Liver (tissue), 8 donors: ENCODE measurements at regions not wholly inside any gene's neighbourhood (a gene's known extent, or its start where the extent isn't known, plus 50 kb on each side); places are given as distances from the start of the nearest gene placed in this dataset.

Experiments
- DNase-seq: peaks from one replicate; pipeline ENCODE4 v3.0.0-alpha.2; 2017; ENCODE audit warnings: low spot score
- H3K27ac ChIP-seq, 2 donors: one replicate each; pipeline ENCODE4 v1.7.0; 2013; ENCODE audit warnings: inconsistent platforms in 2 of 2, low read length in 2 of 2, control low read depth in 1 of 2, low read depth in 1 of 2, mild to moderate bottlenecking in 1 of 2
- H3K27me3 ChIP-seq, 4 donors: one replicate each; pipeline versions ENCODE4 v1.6.1 to v1.7.0; 2013; ENCODE audit warnings: low read length in 3 of 4, inconsistent platforms in 1 of 4, mild to moderate bottlenecking in 1 of 4, moderate library complexity in 1 of 4; ENCODE audit not compliant: control insufficient read depth in 4 of 4, insufficient read depth in 4 of 4
- H3K36me3 ChIP-seq, 4 donors: one replicate each; pipeline versions ENCODE4 v1.6.1 to v1.7.0; 2013; ENCODE audit warnings: low read length in 3 of 4, mild to moderate bottlenecking in 3 of 4, low read depth in 1 of 4, moderate library complexity in 1 of 4; ENCODE audit not compliant: control insufficient read depth in 4 of 4, insufficient read depth in 3 of 4
- H3K4me1 ChIP-seq, 4 donors: one replicate each; pipeline versions ENCODE4 v1.6.1 to v1.7.0; 2013; ENCODE audit warnings: low read length in 3 of 4, mild to moderate bottlenecking in 3 of 4, moderate library complexity in 1 of 4; ENCODE audit not compliant: control insufficient read depth in 4 of 4, insufficient read depth in 4 of 4
- H3K4me3 ChIP-seq, 3 donors: one replicate each; pipeline versions ENCODE4 v1.6.1 to v1.7.0; 2013; ENCODE audit warnings: low read length in 3 of 3, control low read depth in 1 of 3, low read depth in 1 of 3, mild to moderate bottlenecking in 1 of 3
- H3K9ac ChIP-seq, 2 donors: one replicate each; pipeline ENCODE4 v1.7.0; 2013; ENCODE audit warnings: low read length in 2 of 2, mild to moderate bottlenecking in 2 of 2, moderate library complexity in 2 of 2, control low read depth in 1 of 2, low read depth in 1 of 2
- H3K9me3 ChIP-seq, 4 donors: one replicate each; pipeline versions ENCODE4 v1.6.1 to v1.7.0; 2013; ENCODE audit warnings: low read length in 3 of 4; ENCODE audit not compliant: control insufficient read depth in 4 of 4
- ATF3 ChIP-seq: IDR thresholded peaks from 2 replicates; pipeline ENCODE4 v1.6.1; 2016; ENCODE audit warnings: antibody characterized with exemption
- CTCF ChIP-seq: fragments of 150-350 bp; IDR thresholded peaks from 2 replicates; pipeline ENCODE4 v1.5.1; 2017; ENCODE audit warnings: improper control_type of control experiment, low read depth, low read length; ENCODE audit not compliant: missing input control
- EGR1 ChIP-seq, 2 donors: IDR thresholded peaks; 2 replicates each; pipeline ENCODE4 v1.6.1; 2016 to 2018; ENCODE audit warnings: antibody characterized with exemption in 2 of 2, low read depth in 2 of 2
- FOXA1 ChIP-seq: IDR thresholded peaks from 2 replicates; pipeline ENCODE4 v1.6.1; 2016; ENCODE audit warnings: antibody characterized with exemption
- FOXA2 ChIP-seq: IDR thresholded peaks from 2 replicates; pipeline ENCODE4 v1.6.1; 2016; ENCODE audit warnings: antibody characterized with exemption
- GABPA ChIP-seq, 2 donors: IDR thresholded peaks in 1 of 2; conservative IDR thresholded peaks in 1 of 2; 2 replicates each; pipeline ENCODE4 v1.6.1; 2016; ENCODE audit warnings: antibody characterized with exemption in 2 of 2, mild to moderate bottlenecking in 1 of 2, moderate library complexity in 1 of 2
- HNF4A ChIP-seq, 2 donors: conservative IDR thresholded peaks; 2 replicates each; pipeline ENCODE4 v1.6.1; 2016; ENCODE audit warnings: antibody characterized with exemption in 2 of 2, mild to moderate bottlenecking in 2 of 2
- HNF4G ChIP-seq: IDR thresholded peaks from 2 replicates; pipeline ENCODE4 v1.6.1; 2016; ENCODE audit warnings: antibody characterized with exemption
- JUND ChIP-seq, 2 donors: IDR thresholded peaks; 2 replicates each; pipeline ENCODE4 v1.6.1; 2016; ENCODE audit warnings: antibody characterized with exemption in 2 of 2
- MAX ChIP-seq: IDR thresholded peaks from 2 replicates; pipeline ENCODE4 v1.6.1; 2016; ENCODE audit warnings: antibody characterized with exemption
- RAD21 ChIP-seq, 2 donors: IDR thresholded peaks; 2 replicates each; pipeline ENCODE4 v1.6.1; 2016; ENCODE audit warnings: antibody characterized with exemption in 2 of 2, mild to moderate bottlenecking in 2 of 2
- REST ChIP-seq: IDR thresholded peaks from 2 replicates; pipeline ENCODE4 v1.6.1; 2016; ENCODE audit warnings: antibody characterized with exemption, mild to moderate bottlenecking
- RXRA ChIP-seq, 2 donors: IDR thresholded peaks; 2 replicates each; pipeline ENCODE4 v1.6.1; 2017 to 2018; ENCODE audit warnings: antibody characterized with exemption in 2 of 2, mild to moderate bottlenecking in 1 of 2
- SP1 ChIP-seq: IDR thresholded peaks from 2 replicates; pipeline ENCODE4 v1.6.1; 2018; ENCODE audit warnings: antibody characterized with exemption, mild to moderate bottlenecking
- TAF1 ChIP-seq: conservative IDR thresholded peaks from 2 replicates; pipeline ENCODE4 v1.6.1; 2016; ENCODE audit warnings: antibody characterized with exemption, mild to moderate bottlenecking
- YY1 ChIP-seq: IDR thresholded peaks from 2 replicates; pipeline ENCODE4 v1.6.1; 2016; ENCODE audit warnings: antibody characterized with exemption, mild to moderate bottlenecking
- ZBTB33 ChIP-seq: IDR thresholded peaks from 2 replicates; pipeline ENCODE4 v1.6.1; 2016; ENCODE audit warnings: antibody characterized with exemption
- WGBS: extraction: QIAGEN DNeasy Blood & Tissue Kit; methylation state at CpG from one replicate; pipeline ENCODE4 v1.1.7; 2013; 5-methylcytosine and 5-hydroxymethylcytosine counted together
- donor health status: healthy.
- donor health status: healthy.
- donor health status: healthy.
- donor health status: healthy.
- donor health status: healthy.

GRCh38 chr14:83019744-83020414 is 1486.2 kb upstream of the SEL1L start:
- Histone ChIP-seq H3K4me3 (no peak overlapping the region), H3K9ac (no peak overlapping the region), H3K4me1 (no peaks in the 10 kb centered on the region), H3K9me3 (no peaks in the 10 kb centered on the region), H3K27me3 (no peaks in the 10 kb centered on the region), H3K27ac (no peak overlapping the region), H3K36me3 (no peaks in the 10 kb centered on the region)
- TF ChIP-seq RAD21 (IDR thresholded peaks at IDR 0.05), result no peak
- no peak for TF ChIP-seq CTCF
- TF ChIP-seq HNF4G, result no peak
- no peak for TF ChIP-seq JUND (IDR thresholded peaks at IDR 0.05)
- no peak for TF ChIP-seq GABPA (IDR thresholded peaks at IDR 0.05 in 1 of 2, conservative IDR thresholded peaks at IDR 0.05 in 1 of 2)
- no peak for TF ChIP-seq RXRA (IDR thresholded peaks at IDR 0.05)
- TF ChIP-seq MAX, result no peak
- no peak for TF ChIP-seq ATF3
- no peak for TF ChIP-seq FOXA2
- no peak for TF ChIP-seq HNF4A (conservative IDR thresholded peaks at IDR 0.05)
- TF ChIP-seq TAF1, result no peak
- no peak for TF ChIP-seq ZBTB33
- no peak for TF ChIP-seq SP1
- 60% methylated on average over 3 of the region's 3 CpGs for WGBS
- no peak for DNase-seq

- H3K4me1 ChIP-seq, result no peaks in the 10 kb centered on the region
- TF ChIP-seq EGR1 (IDR thresholded peaks at IDR 0.05; ENCODE audit: low read depth in 2 of 2) (no peak), TAF1 (no peak), GABPA (IDR thresholded peaks at IDR 0.05 in 1 of 2, conservative IDR thresholded peaks at IDR 0.05 in 1 of 2) (no peak), RAD21 (IDR thresholded peaks at IDR 0.05) (no peak), FOXA1 (no peak), RXRA (IDR thresholded peaks at IDR 0.05) (no peak), JUND (IDR thresholded peaks at IDR 0.05) (no peak), SP1 (no peak), ATF3 (no peak), YY1 (no peak), MAX (no peak), HNF4A (conservative IDR thresholded peaks at IDR 0.05) (no peak), CTCF (no peak), REST (no peak), FOXA2 (no peak), HNF4G (no peak), ZBTB33 (no peak)
Measured at GRCh38 chr14:83021323-83021722, 1487.7 kb upstream of the SEL1L start.

More at GRCh38 chr14:83021323-83021722, 1487.7 kb upstream of the SEL1L start:
- no peaks in the 10 kb centered on the region for H3K36me3 ChIP-seq
- 84% methylated on average over 2 of the region's 2 CpGs for WGBS
- no peak overlapping the region for H3K4me3 ChIP-seq
- DNase-seq, result no peak
- no peaks in the 10 kb centered on the region for H3K27me3 ChIP-seq
- H3K9me3 ChIP-seq, result no peaks in the 10 kb centered on the region
- H3K9ac ChIP-seq, result no peak overlapping the region
- no peak overlapping the region for H3K27ac ChIP-seq
